SK-N-SH treated with all-trans-retinoic acid at 6 μM for 48 hours (cell line): ENCODE measurements at regions not wholly inside any gene's neighbourhood (a gene's known extent, or its start where the extent isn't known, plus 50 kb on each side); places are given as distances from the start of the nearest gene placed in this dataset.

Experiments
- CSDC2 ChIP-seq: fragments of 250-450 bp; sonication (Bioruptor Pico); IDR thresholded peaks from 2 replicates; pipeline ENCODE4 v1.5.0; 2020; ENCODE audit warnings: mild to moderate bottlenecking, moderate library complexity
- ISL1 ChIP-seq: fragments of 250-450 bp; sonication (Bioruptor Pico); IDR thresholded peaks from 2 replicates; pipeline ENCODE4 v2.1.2; 2022; ENCODE audit warnings: mild to moderate bottlenecking, moderate library complexity
- OSR1 ChIP-seq: fragments of 250-450 bp; sonication (Bioruptor Pico); IDR thresholded peaks from 2 replicates; pipeline ENCODE4 v1.8.0; 2022; ENCODE audit warnings: moderate library complexity, mild to moderate bottlenecking, inconsistent platforms
- PPARA ChIP-seq: fragments of 250-450 bp; sonication (Bioruptor Pico); IDR thresholded peaks from 2 replicates; pipeline ENCODE4 v1.5.0; 2020; ENCODE audit warnings: mild to moderate bottlenecking, borderline replicate concordance
- TCF4 ChIP-seq: fragments of 250-450 bp; sonication (Bioruptor Pico); IDR thresholded peaks from 2 replicates; pipeline ENCODE4 v1.8.0; 2021; ENCODE audit warnings: mild to moderate bottlenecking, moderate library complexity, borderline replicate concordance
- TOX ChIP-seq: fragments of 250-450 bp; sonication (Bioruptor Pico); IDR thresholded peaks from 2 replicates; pipeline ENCODE4 v1.8.0; 2021; ENCODE audit warnings: mild to moderate bottlenecking, moderate library complexity, borderline replicate concordance
- TF ChIP-seq, protein P1 (sequence below): fragments of 250-450 bp; sonication (Bioruptor Pico); IDR thresholded peaks from 2 replicates; pipeline ENCODE4 v1.8.0; 2020; ENCODE audit warnings: mild to moderate bottlenecking, moderate library complexity, borderline replicate concordance
- TF ChIP-seq, protein P2 (sequence below): fragments of 250-450 bp; sonication (Bioruptor Pico); IDR thresholded peaks from 2 replicates; pipeline ENCODE4 v1.5.1; 2020; ENCODE audit warnings: low read depth, mild to moderate bottlenecking, moderate library complexity

DNA sequence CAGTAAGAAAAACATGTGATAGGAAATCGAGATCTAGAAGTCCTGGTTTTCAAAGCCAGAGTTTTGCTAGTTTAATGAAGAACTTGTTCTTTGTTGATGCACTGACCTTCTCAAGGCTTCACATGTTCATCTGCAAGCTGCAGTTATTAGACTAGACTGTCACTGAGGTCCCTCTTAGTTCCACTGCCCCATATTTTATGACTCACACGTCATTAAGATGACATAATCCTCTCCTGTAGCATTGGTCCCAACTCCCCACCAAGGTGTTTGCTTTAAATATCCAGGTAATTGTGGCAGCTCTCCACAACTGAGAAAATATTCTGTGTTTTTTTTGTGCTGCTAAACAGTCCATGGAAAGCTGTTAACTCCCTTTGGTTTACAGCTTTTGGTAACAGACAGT lies 149.7 kb downstream of the MREG start:
- TF ChIP-seq, protein P1, sequence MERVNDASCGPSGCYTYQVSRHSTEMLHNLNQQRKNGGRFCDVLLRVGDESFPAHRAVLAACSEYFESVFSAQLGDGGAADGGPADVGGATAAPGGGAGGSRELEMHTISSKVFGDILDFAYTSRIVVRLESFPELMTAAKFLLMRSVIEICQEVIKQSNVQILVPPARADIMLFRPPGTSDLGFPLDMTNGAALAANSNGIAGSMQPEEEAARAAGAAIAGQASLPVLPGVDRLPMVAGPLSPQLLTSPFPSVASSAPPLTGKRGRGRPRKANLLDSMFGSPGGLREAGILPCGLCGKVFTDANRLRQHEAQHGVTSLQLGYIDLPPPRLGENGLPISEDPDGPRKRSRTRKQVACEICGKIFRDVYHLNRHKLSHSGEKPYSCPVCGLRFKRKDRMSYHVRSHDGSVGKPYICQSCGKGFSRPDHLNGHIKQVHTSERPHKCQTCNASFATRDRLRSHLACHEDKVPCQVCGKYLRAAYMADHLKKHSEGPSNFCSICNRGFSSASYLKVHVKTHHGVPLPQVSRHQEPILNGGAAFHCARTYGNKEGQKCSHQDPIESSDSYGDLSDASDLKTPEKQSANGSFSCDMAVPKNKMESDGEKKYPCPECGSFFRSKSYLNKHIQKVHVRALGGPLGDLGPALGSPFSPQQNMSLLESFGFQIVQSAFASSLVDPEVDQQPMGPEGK (CRISPR knock-in tag): no peak
- TF ChIP-seq PPARA (no peak), OSR1 (CRISPR knock-in tag) (no peak), ISL1 (CRISPR knock-in tag) (no peak), TCF4 (no peak), CSDC2 (no peak), TOX (CRISPR knock-in tag) (no peak)
- TF ChIP-seq, protein P2, sequence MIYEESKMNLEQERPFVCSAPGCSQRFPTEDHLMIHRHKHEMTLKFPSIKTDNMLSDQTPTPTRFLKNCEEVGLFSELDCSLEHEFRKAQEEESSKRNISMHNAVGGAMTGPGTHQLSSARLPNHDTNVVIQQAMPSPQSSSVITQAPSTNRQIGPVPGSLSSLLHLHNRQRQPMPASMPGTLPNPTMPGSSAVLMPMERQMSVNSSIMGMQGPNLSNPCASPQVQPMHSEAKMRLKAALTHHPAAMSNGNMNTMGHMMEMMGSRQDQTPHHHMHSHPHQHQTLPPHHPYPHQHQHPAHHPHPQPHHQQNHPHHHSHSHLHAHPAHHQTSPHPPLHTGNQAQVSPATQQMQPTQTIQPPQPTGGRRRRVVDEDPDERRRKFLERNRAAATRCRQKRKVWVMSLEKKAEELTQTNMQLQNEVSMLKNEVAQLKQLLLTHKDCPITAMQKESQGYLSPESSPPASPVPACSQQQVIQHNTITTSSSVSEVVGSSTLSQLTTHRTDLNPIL (CRISPR knock-in tag): no peak
